ENCODE measurements at regions not wholly inside any gene's neighbourhood (a gene's known extent, or its start where the extent isn't known, plus 50 kb on each side); places are given as distances from the start of the nearest gene placed in this dataset.

GRCh38 chr20:24736131-24736843 lies 212.8 kb upstream of the CST7 start:
- DNase-seq (ENCODE audit: low spot score) = no peak
- H3K27me3 ChIP-seq = no peaks in the 10 kb centered on the region
- no peak for TF ChIP-seq CTCF (IDR thresholded peaks at IDR 0.05)

GRCh38 chr20:24736844-24737211 lies 212.2 kb upstream of the CST7 start:
- Histone ChIP-seq H3K4me3 (no peak overlapping the region), H3K27ac (no peak overlapping the region), H3K4me1 (no peaks in the 10 kb centered on the region), H3K36me3 (no peaks in the 10 kb centered on the region), H3K27me3 (no peaks in the 10 kb centered on the region), H3K9me3 (no peaks in the 10 kb centered on the region)
- no peak for TF ChIP-seq CTCF (IDR thresholded peaks at IDR 0.05)
- no peak for DNase-seq (ENCODE audit: low spot score)

More at GRCh38 chr20:24736131-24736843, 212.8 kb upstream of the CST7 start:
- Histone ChIP-seq H3K4me1 (no peaks in the 10 kb centered on the region), H3K36me3 (no peaks in the 10 kb centered on the region), H3K27ac (no peak overlapping the region), H3K4me3 (no peak overlapping the region), H3K9me3 (no peaks in the 10 kb centered on the region)

GRCh38 chr20:24737212-24737850 lies 211.7 kb upstream of the CST7 start:
- H3K27me3 ChIP-seq = no peaks in the 10 kb centered on the region
- H3K4me3 ChIP-seq = no peak overlapping the region
- no peak overlapping the region for H3K27ac ChIP-seq
- DNase-seq (ENCODE audit: low spot score) = no peak
- no peak for TF ChIP-seq CTCF (IDR thresholded peaks at IDR 0.05)
- no peaks in the 10 kb centered on the region for H3K4me1 ChIP-seq
- no peaks in the 10 kb centered on the region for H3K9me3 ChIP-seq
- no peaks in the 10 kb centered on the region for H3K36me3 ChIP-seq

- Histone ChIP-seq H3K4me3 (no peak overlapping the region), H3K27me3 (no peaks in the 10 kb centered on the region), H3K27ac (no peak overlapping the region), H3K4me1 (no peaks in the 10 kb centered on the region), H3K36me3 (no peaks in the 10 kb centered on the region), H3K9me3 (no peaks in the 10 kb centered on the region)
- TF ChIP-seq CTCF (IDR thresholded peaks at IDR 0.05) = no peak
- DNase-seq (ENCODE audit: low spot score) = no peak
These were observed 210.9 kb upstream of the CST7 start for GRCh38 chr20:24738058-24738775.

- no peak for DNase-seq (ENCODE audit: low spot score)
- no peak for TF ChIP-seq CTCF (IDR thresholded peaks at IDR 0.05)
- Histone ChIP-seq H3K9me3 (no peaks in the 10 kb centered on the region), H3K4me1 (no peaks in the 10 kb centered on the region), H3K36me3 (no peaks in the 10 kb centered on the region), H3K27ac (no peak overlapping the region), H3K4me3 (no peak overlapping the region), H3K27me3 (no peaks in the 10 kb centered on the region)
These were observed 210.0 kb upstream of the CST7 start for GRCh38 chr20:24738981-24739633.

Data from right atrium auricular region (tissue), 2 donors.